NCI-H1694 treated with DMSO at 0.1 percent for 48 hours (cell line): ENCODE measurements at regions not wholly inside any gene's neighbourhood (a gene's known extent, or its start where the extent isn't known, plus 50 kb on each side); places are given as distances from the start of the nearest gene placed in this dataset.

ENCODE experiments used
- DNase-seq: peaks from one replicate; lab custom pipeline; 2025; lab: John Stamatoyannopoulos, UW

DNA sequence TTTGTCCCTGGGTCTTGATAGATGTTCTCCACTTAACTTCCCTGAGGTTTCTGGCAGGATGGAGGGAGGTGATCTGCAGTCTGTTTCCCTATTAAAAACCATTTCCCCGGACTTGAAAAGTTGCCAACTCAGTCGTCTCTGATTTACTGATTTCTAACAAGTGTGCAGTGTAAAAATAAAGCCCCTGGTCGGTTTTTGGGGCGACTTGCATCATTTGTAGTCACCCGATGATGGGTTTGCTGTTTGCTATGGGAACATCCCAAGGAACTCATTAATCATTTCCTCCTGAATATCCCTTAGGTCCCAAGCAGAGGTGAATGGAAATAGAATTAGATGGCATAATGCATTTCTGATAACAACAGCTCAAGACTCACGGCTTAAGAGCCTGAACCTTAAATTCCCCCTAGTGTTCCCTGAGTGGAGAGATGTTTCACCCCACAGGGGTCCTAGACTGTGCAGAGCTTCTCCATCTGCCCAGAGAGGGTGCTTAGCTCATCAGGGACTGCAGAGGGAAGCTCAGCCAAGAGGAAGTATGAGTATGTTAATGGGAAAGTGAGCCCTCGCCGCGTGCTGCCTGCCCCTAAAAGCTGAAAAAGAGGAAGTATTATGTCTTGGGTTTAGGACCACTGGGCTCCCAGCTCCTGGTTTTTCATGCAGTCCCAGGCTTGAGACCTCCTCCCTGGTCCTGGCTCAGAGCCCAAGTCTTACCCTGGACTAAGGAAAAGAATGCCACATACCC is 115.1 kb upstream of the DAP start:
- no peak for DNase-seq

- no peak for DNase-seq
These were observed 114.3 kb upstream of the DAP start for GRCh38 chr5:10875201-10875768.

GRCh38 chr5:10874541-10874940 is 113.5 kb upstream of the DAP start:
- DNase-seq = no peak

DNA sequence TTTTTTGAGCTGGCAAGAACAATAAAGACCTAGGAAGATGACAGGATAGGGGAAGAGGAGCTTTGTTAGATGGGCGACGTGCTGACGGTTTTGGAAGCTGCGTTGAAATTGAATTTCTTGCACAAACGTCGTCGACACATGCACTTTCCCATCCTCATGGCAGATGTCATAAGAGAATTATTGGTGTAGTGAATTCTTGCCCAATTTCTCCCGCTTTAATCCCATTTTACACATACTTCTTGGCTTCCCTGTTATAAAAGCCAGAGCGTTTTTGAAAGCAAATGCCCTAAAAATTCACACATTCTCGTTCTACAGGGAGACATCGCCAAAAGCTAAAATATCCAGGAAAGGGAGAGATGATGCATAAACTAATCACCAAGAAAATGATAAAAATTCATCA is 109.8 kb upstream of the DAP start:
- DNase-seq = no peak

DNA sequence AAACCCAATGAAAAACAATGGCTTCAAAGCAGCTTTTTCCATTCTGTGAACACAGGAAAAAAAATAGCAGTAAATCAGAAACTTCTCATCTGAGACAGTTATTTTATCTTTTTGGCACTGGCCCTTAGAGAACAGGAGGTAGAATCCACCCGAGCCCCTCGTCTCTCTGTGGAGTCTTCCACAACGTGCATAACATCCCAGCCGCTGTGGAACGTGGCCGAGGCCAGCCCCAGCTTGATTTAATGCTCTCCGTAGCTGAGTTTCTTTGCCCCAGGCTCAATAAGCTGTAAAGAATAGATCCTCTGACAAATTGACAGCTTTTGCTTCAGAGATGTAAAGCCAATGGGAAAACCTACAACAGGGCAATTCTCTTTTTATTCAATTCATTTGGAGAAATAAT is 107.9 kb upstream of the DAP start:
- DNase-seq = no peak

GRCh38 chr5:10867389-10868303 is 106.6 kb upstream of the DAP start:
- DNase-seq = no peak

- no peak for DNase-seq
These were observed 105.9 kb upstream of the DAP start for GRCh38 chr5:10866913-10867312.

- peak; percentile 63 for DNase-seq
These were observed 102.8 kb upstream of the DAP start for GRCh38 chr5:10863763-10864383.

- no peak for DNase-seq
These were observed 101.1 kb upstream of the DAP start for GRCh38 chr5:10862085-10862484.

GRCh38 chr5:10861423-10861790 is 100.4 kb upstream of the DAP start:
- no peak for DNase-seq

- DNase-seq = no peak
These were observed 99.8 kb upstream of the DAP start for GRCh38 chr5:10860645-10861422.

GRCh38 chr5:10860196-10860543 is 99.1 kb upstream of the DAP start:
- DNase-seq = no peak

DNA sequence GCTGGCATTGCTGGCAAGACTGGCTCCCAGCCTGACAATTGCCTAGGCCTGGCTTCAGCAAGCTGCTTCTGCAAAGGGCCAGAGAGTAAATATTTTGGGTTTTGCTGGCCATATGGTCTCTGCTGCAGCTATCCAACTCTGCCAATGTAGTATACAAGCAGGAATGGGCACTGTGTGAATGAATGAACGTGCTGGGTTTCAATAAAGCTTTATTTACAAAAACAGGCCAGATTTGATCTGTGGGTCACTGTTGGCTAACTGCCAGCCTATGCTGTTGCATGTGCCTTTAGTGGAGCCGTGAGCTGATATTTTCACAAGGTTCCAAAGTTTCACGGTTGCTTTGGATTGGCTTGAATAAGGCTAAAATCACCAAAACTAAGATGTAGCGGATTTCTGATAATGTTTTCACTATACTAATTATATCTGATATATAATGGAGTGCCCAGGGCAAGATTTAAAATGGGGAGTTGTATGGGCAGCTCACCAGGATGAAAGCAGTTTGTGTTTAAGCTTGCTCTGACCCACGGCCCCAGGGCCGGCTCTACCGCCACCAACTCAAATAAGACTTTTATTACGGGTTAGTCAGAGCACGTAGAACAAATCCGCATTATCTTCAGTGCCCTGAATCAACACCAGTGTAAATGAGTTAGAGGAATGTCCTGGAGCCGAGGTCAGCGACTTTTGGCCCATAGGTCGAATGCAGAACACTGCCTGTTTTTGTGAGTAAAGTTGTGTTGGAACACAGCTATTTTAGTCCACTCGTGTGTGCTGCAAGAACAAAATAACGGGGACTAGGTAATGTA is 98.6 kb upstream of the DAP start:
- no peak for DNase-seq

GRCh38 chr5:10858945-10859344 is 97.9 kb upstream of the DAP start:
- no peak for DNase-seq

DNA sequence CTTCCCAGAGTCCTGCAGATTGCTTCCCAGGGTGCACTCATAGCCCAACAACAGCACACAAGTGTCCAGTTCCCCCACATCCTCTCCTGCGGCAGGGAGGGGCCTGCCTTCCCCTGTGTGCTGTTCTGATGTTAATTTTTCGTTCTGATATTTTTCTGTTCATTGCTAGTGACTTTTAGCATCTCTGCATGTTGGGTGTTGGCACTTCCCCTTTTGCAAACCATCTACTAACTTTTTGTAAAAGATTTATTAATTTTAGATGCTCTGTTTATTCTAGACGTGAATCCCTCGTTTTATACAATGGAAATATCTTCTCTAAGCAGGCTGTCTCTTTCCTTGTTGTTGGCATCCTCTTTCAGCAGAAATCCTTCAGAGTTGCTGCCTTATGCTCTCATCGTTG is 97.3 kb upstream of the DAP start:
- no peak for DNase-seq

DNA sequence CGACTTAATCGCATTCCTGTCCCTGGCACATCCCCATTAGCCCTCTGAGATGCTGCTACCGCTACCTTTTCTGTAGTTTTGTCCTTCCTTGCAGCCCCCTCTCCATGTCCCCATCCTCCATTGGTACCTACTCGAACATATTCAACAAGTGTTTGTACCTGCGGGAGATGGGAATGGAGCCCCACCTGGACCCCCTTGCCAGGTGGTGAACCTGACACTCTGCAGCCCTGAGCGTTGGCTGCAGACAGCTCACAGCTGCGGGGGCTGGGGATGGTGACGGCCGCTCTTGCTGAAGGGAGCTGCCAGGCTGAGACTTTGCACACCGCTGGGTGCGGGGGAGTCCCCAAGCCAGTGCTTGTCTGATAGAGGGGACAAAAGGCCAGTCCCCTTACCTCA is 96.3 kb upstream of the DAP start:
- DNase-seq = no peak

- peak; percentile 45 for DNase-seq
These were observed 95.8 kb upstream of the DAP start for GRCh38 chr5:10856683-10857337.

DNA sequence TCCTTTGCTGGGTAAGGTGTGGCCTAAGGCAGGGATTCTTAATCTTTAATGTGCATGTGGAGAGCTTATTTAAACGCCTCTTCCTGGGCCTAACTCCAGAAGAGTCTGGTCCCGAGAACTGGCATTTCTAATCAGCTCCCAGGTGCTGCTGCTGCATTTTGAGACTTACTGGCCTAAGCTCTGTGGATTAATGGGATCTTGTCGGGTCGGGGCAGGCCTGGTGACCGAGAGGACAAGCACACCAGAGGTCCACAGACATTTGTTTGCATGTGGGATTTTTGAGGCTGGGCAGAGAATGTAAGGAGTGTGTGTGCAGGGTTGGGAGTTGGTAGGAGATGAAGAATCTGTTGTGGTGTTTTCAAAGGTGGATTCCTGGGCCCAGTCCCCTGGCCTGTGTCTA is 95.0 kb upstream of the DAP start:
- DNase-seq = no peak

- no peak for DNase-seq
These were observed 93.7 kb upstream of the DAP start for GRCh38 chr5:10854506-10855277.

GRCh38 chr5:10853154-10853553 is 92.1 kb upstream of the DAP start:
- no peak for DNase-seq
